Transverse colon (tissue), 4 donors: ENCODE measurements at regions not wholly inside any gene's neighbourhood (a gene's known extent, or its start where the extent isn't known, plus 50 kb on each side); places are given as distances from the start of the nearest gene placed in this dataset.

Source experiments
- CTCF ChIP-seq, 5 experiments: fragments of 200-600 bp in 3 of 5; fragments of 450-650 bp in 2 of 5; sonication (generic) in 3 of 5; IDR thresholded peaks; 1 replicate in 2 of 5; 2 replicates in 3 of 5; pipeline ENCODE4 v1.5.1; 2016 to 2017; ENCODE audit warnings: antibody characterized with exemption in 5 of 5, inconsistent platforms in 3 of 5, mild to moderate bottlenecking in 2 of 5, moderate library complexity in 1 of 5
- POLR2A ChIP-seq: fragments of 450-650 bp; IDR thresholded peaks from one replicate; pipeline ENCODE4 v1.6.1; 2016; ENCODE audit warnings: antibody characterized with exemption, mild to moderate bottlenecking, moderate library complexity
- POLR2AphosphoS5 ChIP-seq, 3 donors: sonication (generic); formaldehyde crosslinking; IDR thresholded peaks; one replicate each; pipeline ENCODE4 v1.6.1; 2016; ENCODE audit warnings: antibody characterized with exemption in 3 of 3

GRCh38 chr12:46480724-46481123, 108.2 kb upstream of the SLC38A2 start:
- no peak for TF ChIP-seq CTCF (IDR thresholded peaks at IDR 0.05)
- no peak for TF ChIP-seq POLR2A
- no peak for TF ChIP-seq POLR2AphosphoS5 (IDR thresholded peaks at IDR 0.05)
